Sigmoid colon (tissue), 6 donors: ENCODE measurements at regions not wholly inside any gene's neighbourhood (a gene's known extent, or its start where the extent isn't known, plus 50 kb on each side); places are given as distances from the start of the nearest gene placed in this dataset.

Source experiments
- DNase-seq: peaks from one replicate; pipeline ENCODE4 v3.0.0-alpha.2; 2019
- H3K27ac ChIP-seq, 4 donors: fragments of 200-600 bp; sonication (generic); one replicate each; pipeline ENCODE4 v1.5.1; 2016 to 2019; ENCODE audit warnings: mild to moderate bottlenecking in 1 of 4
- H3K27me3 ChIP-seq, 3 donors: fragments of 200-600 bp; sonication (generic); one replicate each; pipeline ENCODE4 v1.5.1; 2019; ENCODE audit warnings: mild to moderate bottlenecking in 1 of 3
- H3K36me3 ChIP-seq, 4 donors: fragments of 200-600 bp; sonication (generic); one replicate each; pipeline ENCODE4 v1.5.1; 2016 to 2019
- H3K4me1 ChIP-seq, 4 donors: fragments of 200-600 bp; sonication (generic); one replicate each; pipeline ENCODE4 v1.5.1; 2017 to 2019
- H3K4me3 ChIP-seq, 4 donors: fragments of 200-600 bp; sonication (generic); one replicate each; pipeline ENCODE4 v1.5.1; 2017 to 2019; ENCODE audit warnings: mild to moderate bottlenecking in 2 of 4, moderate library complexity in 1 of 4
- H3K9me3 ChIP-seq, 4 donors: fragments of 200-600 bp in 3 of 4; sonication (generic) in 3 of 4; one replicate each; pipeline versions ENCODE4 v1.5.1 to v1.6.1; 2013 to 2019
- EP300 ChIP-seq, 4 donors: sonication (generic); formaldehyde crosslinking; IDR thresholded peaks; one replicate each; pipeline ENCODE4 v1.6.1; 2017; ENCODE audit warnings: antibody characterized with exemption in 4 of 4
- POLR2A ChIP-seq, 2 donors: fragments of 450-650 bp; IDR thresholded peaks; one replicate each; pipeline ENCODE4 v1.6.1; 2016; ENCODE audit warnings: antibody characterized with exemption in 2 of 2, mild to moderate bottlenecking in 2 of 2, moderate library complexity in 2 of 2
- POLR2AphosphoS5 ChIP-seq, 4 donors: sonication (generic); formaldehyde crosslinking; IDR thresholded peaks; one replicate each; pipeline ENCODE4 v1.6.1; 2017; ENCODE audit warnings: antibody characterized with exemption in 4 of 4
- WGBS, 2 donors: extraction: QIAGEN DNeasy Blood & Tissue Kit; methylation state at CpG; one replicate each; pipeline ENCODE4 v1.1.7; 2013; 5-methylcytosine and 5-hydroxymethylcytosine counted together
- intact Hi-C: fragments of 100-400 bp; cut with DNase I; formaldehyde crosslinking; loops from one replicate; pipeline ENCODE4 v1.15.1; 2023
- TF ChIP-seq, protein P1 (sequence below), 4 experiments: fragments of 450-650 bp in 3 of 4; fragments of 200-600 bp in 1 of 4; IDR thresholded peaks; one replicate each; pipeline ENCODE4 v1.5.1; 2016 to 2019; ENCODE audit warnings: antibody characterized with exemption in 4 of 4, mild to moderate bottlenecking in 3 of 4, moderate library complexity in 2 of 4
- donor health status: healthy with polysubstance abuse.
- donor health status: healthy.

GRCh38 chr3:13950042-13950441, 70.2 kb upstream of the WNT7A start:
- no peak for DNase-seq
- H3K27ac ChIP-seq: no peak overlapping the region
- no peaks in the 10 kb centered on the region for H3K27me3 ChIP-seq
- intact Hi-C loops: no loop called here
- TF ChIP-seq POLR2AphosphoS5 (IDR thresholded peaks at IDR 0.05): no peak
- no peak for TF ChIP-seq POLR2A (IDR thresholded peaks at IDR 0.05)
- TF ChIP-seq EP300 (IDR thresholded peaks at IDR 0.05): no peak
- TF ChIP-seq, protein P1, sequence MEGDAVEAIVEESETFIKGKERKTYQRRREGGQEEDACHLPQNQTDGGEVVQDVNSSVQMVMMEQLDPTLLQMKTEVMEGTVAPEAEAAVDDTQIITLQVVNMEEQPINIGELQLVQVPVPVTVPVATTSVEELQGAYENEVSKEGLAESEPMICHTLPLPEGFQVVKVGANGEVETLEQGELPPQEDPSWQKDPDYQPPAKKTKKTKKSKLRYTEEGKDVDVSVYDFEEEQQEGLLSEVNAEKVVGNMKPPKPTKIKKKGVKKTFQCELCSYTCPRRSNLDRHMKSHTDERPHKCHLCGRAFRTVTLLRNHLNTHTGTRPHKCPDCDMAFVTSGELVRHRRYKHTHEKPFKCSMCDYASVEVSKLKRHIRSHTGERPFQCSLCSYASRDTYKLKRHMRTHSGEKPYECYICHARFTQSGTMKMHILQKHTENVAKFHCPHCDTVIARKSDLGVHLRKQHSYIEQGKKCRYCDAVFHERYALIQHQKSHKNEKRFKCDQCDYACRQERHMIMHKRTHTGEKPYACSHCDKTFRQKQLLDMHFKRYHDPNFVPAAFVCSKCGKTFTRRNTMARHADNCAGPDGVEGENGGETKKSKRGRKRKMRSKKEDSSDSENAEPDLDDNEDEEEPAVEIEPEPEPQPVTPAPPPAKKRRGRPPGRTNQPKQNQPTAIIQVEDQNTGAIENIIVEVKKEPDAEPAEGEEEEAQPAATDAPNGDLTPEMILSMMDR (IDR thresholded peaks at IDR 0.05): no peak
- WGBS, 2 donors: 12 to 55% methylated on average over 1 of the region's 1 CpG
- H3K4me3 ChIP-seq: no peak overlapping the region
- H3K4me1 ChIP-seq: no peaks in the 10 kb centered on the region
- no peaks in the 10 kb centered on the region for H3K36me3 ChIP-seq
- no peaks in the 10 kb centered on the region for H3K9me3 ChIP-seq

DNA sequence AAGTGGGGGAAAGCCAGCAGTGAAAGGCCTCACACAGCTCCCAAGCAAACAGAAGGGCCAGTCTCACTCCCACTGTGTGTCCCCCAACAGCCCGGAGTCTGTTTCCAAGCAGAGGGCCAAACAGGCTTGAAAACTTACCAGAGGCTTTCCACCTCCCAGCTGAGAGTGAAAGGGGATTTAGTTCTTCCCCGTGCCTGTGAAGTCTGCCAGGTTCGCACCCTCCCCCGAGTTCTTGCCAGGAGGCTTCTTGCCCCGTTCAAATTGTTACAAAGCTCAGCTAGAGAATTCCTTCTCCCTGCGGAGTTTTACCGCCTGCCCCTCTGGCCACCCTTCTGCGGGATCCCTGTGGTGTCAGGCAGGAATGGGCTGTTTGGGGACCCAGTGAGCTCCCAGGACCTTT, 68.0 kb upstream of the WNT7A start:
- no peak for TF ChIP-seq EP300 (IDR thresholded peaks at IDR 0.05)
- TF ChIP-seq POLR2AphosphoS5 (IDR thresholded peaks at IDR 0.05): no peak
- no peak for TF ChIP-seq POLR2A (IDR thresholded peaks at IDR 0.05)
- TF ChIP-seq, protein P1 (IDR thresholded peaks at IDR 0.05): no peak
- no peaks in the 10 kb centered on the region for H3K27me3 ChIP-seq
- H3K9me3 ChIP-seq: no peaks in the 10 kb centered on the region
- intact Hi-C loops: no loop called here
- DNase-seq: no peak
- WGBS, 2 donors: 60 to 88% methylated on average over 8 of the region's 8 CpGs
- no peaks in the 10 kb centered on the region for H3K36me3 ChIP-seq
- no peaks in the 10 kb centered on the region for H3K4me1 ChIP-seq
- H3K4me3 ChIP-seq: no peak overlapping the region
- no peak overlapping the region for H3K27ac ChIP-seq

GRCh38 chr3:13939206-13939605, 59.3 kb upstream of the WNT7A start:
- Histone ChIP-seq H3K36me3 (no peaks in the 10 kb centered on the region), H3K4me1 (no peaks in the 10 kb centered on the region), H3K4me3 (no peak overlapping the region), H3K27me3 (no peaks in the 10 kb centered on the region), H3K27ac (no peak overlapping the region), H3K9me3 (no peaks in the 10 kb centered on the region)
- 78 to 81% methylated on average over 4 of the region's 4 CpGs for WGBS, 2 donors
- no peak for TF ChIP-seq EP300 (IDR thresholded peaks at IDR 0.05)
- TF ChIP-seq, protein P1 (IDR thresholded peaks at IDR 0.05): no peak
- intact Hi-C loops: no loop called here
- no peak for DNase-seq

DNA sequence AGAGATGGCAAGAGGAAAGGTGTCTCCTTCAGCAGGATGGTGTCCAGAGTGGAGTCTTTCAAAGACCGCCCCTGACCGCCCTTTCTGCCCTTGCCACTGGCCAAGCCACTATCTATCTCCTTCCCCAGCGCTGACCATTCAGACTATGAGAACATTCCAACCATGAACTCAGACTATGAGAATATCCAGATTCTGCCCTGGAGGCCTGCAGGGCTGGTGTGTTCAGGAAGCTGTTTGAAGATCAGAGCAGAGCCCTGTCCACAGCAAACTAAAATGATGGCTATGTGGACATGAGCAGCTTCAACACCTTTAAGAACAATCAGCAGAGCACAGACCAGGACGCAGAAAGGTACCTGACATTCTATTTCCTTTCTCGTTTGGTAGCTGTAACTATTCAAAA, 57.3 kb upstream of the WNT7A start:
- no peak for DNase-seq
- 87 to 88% methylated on average over 5 of the region's 5 CpGs for WGBS, 2 donors
- Histone ChIP-seq H3K4me1 (no peaks in the 10 kb centered on the region), H3K9me3 (no peaks in the 10 kb centered on the region), H3K27me3 (peaks cover 0 to 13% (median 7%) of the 10 kb centered on the region in 3 donors), H3K4me3 (no peak overlapping the region), H3K36me3 (no peaks in the 10 kb centered on the region), H3K27ac (no peak overlapping the region)
- TF ChIP-seq EP300 (IDR thresholded peaks at IDR 0.05) (no peak), POLR2AphosphoS5 (IDR thresholded peaks at IDR 0.05) (no peak), POLR2A (IDR thresholded peaks at IDR 0.05) (no peak)
- TF ChIP-seq, protein P1 (IDR thresholded peaks at IDR 0.05): no peak
- intact Hi-C loops: no loop called here

DNA sequence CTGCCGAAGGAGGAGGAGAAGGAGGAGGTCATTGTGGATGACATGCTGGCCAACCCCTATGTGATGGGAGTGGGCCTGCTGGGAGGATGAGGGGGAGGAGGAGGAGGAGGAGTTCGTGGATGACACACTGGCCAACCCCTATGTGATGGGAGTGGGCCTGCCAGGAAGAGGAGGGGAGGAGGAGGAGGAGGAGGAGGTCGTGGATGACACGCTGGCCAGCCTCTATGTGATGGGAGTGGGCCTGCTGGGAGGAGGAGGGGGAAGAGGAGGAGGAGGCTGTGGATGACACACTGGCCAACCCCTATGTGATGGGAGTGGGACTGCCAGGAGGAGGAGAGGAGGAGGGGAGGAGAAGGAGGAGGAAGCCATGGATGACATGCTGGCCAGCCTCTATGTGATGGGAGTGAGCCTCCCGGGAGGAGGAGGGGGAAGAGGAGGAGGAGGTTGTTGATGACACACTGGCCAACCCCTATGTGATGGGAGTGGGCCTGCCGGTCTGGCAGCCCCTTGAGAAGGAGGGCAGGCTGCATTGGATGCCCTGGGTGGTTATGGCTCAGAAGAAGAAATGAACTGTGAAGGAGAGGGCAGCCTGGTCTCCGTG, 55.7 kb upstream of the WNT7A start:
- DNase-seq: no peak
- Histone ChIP-seq H3K27ac (no peak overlapping the region), H3K4me3 (no peak overlapping the region), H3K36me3 (no peaks in the 10 kb centered on the region), H3K9me3 (no peaks in the 10 kb centered on the region), H3K4me1 (no peaks in the 10 kb centered on the region), H3K27me3 (peaks cover 0 to 14% (median 7%) of the 10 kb centered on the region in 3 donors)
- TF ChIP-seq EP300 (IDR thresholded peaks at IDR 0.05): no peak
- TF ChIP-seq POLR2A (IDR thresholded peaks at IDR 0.05): no peak
- no peak for TF ChIP-seq POLR2AphosphoS5 (IDR thresholded peaks at IDR 0.05)
- TF ChIP-seq, protein P1 (IDR thresholded peaks at IDR 0.05): no peak
- intact Hi-C loops: no loop called here
- WGBS, 2 donors: 65 to 75% methylated on average over 7 of the region's 7 CpGs
